ENCODE measurements at regions not wholly inside any gene's neighbourhood (a gene's known extent, or its start where the extent isn't known, plus 50 kb on each side); places are given as distances from the start of the nearest gene placed in this dataset.
A peak's percentile ranks its signal among the peaks of the same experiment; 100 is the strongest.

GRCh38 chr10:63865210-63865609, 344.0 kb downstream of the REEP3 start:
- DNase-seq (ENCODE audit: low read depth, low spot score), result no peak
- in situ Hi-C loops (cut with HindIII; ENCODE audit: low pct_unique_long_range_greater_than_20kb, low sequenced_read_pairs), result no loop called here

- peak; percentile 71 for DNase-seq (ENCODE audit: low read depth, low spot score)
- in situ Hi-C loops (cut with HindIII; ENCODE audit: low pct_unique_long_range_greater_than_20kb, low sequenced_read_pairs), result no loop called here
Measured at GRCh38 chr10:63866075-63866746, 345.0 kb downstream of the REEP3 start.

- in situ Hi-C loops (cut with HindIII; ENCODE audit: low pct_unique_long_range_greater_than_20kb, low sequenced_read_pairs), result no loop called here
- peak; percentile 40 for DNase-seq (ENCODE audit: low read depth, low spot score)
Measured at GRCh38 chr10:63866747-63867140, 345.5 kb downstream of the REEP3 start.

- in situ Hi-C loops (cut with HindIII; ENCODE audit: low pct_unique_long_range_greater_than_20kb, low sequenced_read_pairs), result no loop called here
- DNase-seq (ENCODE audit: low read depth, low spot score), result no peak
Measured at GRCh38 chr10:63878428-63878827, 357.2 kb downstream of the REEP3 start.

GRCh38 chr10:63883861-63884260, 362.7 kb downstream of the REEP3 start:
- in situ Hi-C loops (cut with HindIII; ENCODE audit: low pct_unique_long_range_greater_than_20kb, low sequenced_read_pairs), result no loop called here
- DNase-seq (ENCODE audit: low read depth, low spot score), result no peak

- no peak for DNase-seq (ENCODE audit: low read depth, low spot score)
- in situ Hi-C loops (cut with HindIII; ENCODE audit: low pct_unique_long_range_greater_than_20kb, low sequenced_read_pairs), result no loop called here
Measured at GRCh38 chr10:63884426-63884825, 363.2 kb downstream of the REEP3 start.

GRCh38 chr10:63885156-63885555, 364.0 kb downstream of the REEP3 start:
- in situ Hi-C loops (cut with HindIII; ENCODE audit: low pct_unique_long_range_greater_than_20kb, low sequenced_read_pairs), result no loop called here
- no peak for DNase-seq (ENCODE audit: low read depth, low spot score)

- in situ Hi-C loops (cut with HindIII; ENCODE audit: low pct_unique_long_range_greater_than_20kb, low sequenced_read_pairs), result no loop called here
- no peak for DNase-seq (ENCODE audit: low read depth, low spot score)
Measured at GRCh38 chr10:63886281-63887022, 365.3 kb downstream of the REEP3 start.

- DNase-seq (ENCODE audit: low read depth, low spot score), result peak; percentile 50
- in situ Hi-C loops (cut with HindIII; ENCODE audit: low pct_unique_long_range_greater_than_20kb, low sequenced_read_pairs), result no loop called here
Measured at GRCh38 chr10:63887023-63887589, 365.9 kb downstream of the REEP3 start.

- in situ Hi-C loops (cut with HindIII; ENCODE audit: low pct_unique_long_range_greater_than_20kb, low sequenced_read_pairs), result no loop called here
- no peak for DNase-seq (ENCODE audit: low read depth, low spot score)
Measured at GRCh38 chr10:63887600-63888370, 366.6 kb downstream of the REEP3 start.

GRCh38 chr10:63889803-63890202, 368.6 kb downstream of the REEP3 start:
- in situ Hi-C loops (cut with HindIII; ENCODE audit: low pct_unique_long_range_greater_than_20kb, low sequenced_read_pairs), result no loop called here
- no peak for DNase-seq (ENCODE audit: low read depth, low spot score)

GRCh38 chr10:63896992-63897391, 375.8 kb downstream of the REEP3 start:
- in situ Hi-C loops (cut with HindIII; ENCODE audit: low pct_unique_long_range_greater_than_20kb, low sequenced_read_pairs), result no loop called here
- no peak for DNase-seq (ENCODE audit: low read depth, low spot score)

GRCh38 chr10:63899673-63900300, 378.6 kb downstream of the REEP3 start:
- in situ Hi-C loops (cut with HindIII; ENCODE audit: low pct_unique_long_range_greater_than_20kb, low sequenced_read_pairs), result no loop called here
- no peak for DNase-seq (ENCODE audit: low read depth, low spot score)

- in situ Hi-C loops (cut with HindIII; ENCODE audit: low pct_unique_long_range_greater_than_20kb, low sequenced_read_pairs), result no loop called here
- DNase-seq (ENCODE audit: low read depth, low spot score), result peak; percentile 33
Measured at GRCh38 chr10:63901228-63901627, 380.0 kb downstream of the REEP3 start.

GRCh38 chr10:63901881-63902280, 380.7 kb downstream of the REEP3 start:
- in situ Hi-C loops (cut with HindIII; ENCODE audit: low pct_unique_long_range_greater_than_20kb, low sequenced_read_pairs), result no loop called here
- DNase-seq (ENCODE audit: low read depth, low spot score), result no peak

GRCh38 chr10:63910806-63911205, 389.6 kb downstream of the REEP3 start:
- in situ Hi-C loops (cut with HindIII; ENCODE audit: low pct_unique_long_range_greater_than_20kb, low sequenced_read_pairs), result no loop called here
- no peak for DNase-seq (ENCODE audit: low read depth, low spot score)

GRCh38 chr10:63915240-63915639, 394.0 kb downstream of the REEP3 start:
- in situ Hi-C loops (cut with HindIII; ENCODE audit: low pct_unique_long_range_greater_than_20kb, low sequenced_read_pairs), result no loop called here
- DNase-seq (ENCODE audit: low read depth, low spot score), result no peak

GRCh38 chr10:63917363-63917762, 396.2 kb downstream of the REEP3 start:
- peak; percentile 20 for DNase-seq (ENCODE audit: low read depth, low spot score)
- in situ Hi-C loops (cut with HindIII; ENCODE audit: low pct_unique_long_range_greater_than_20kb, low sequenced_read_pairs), result no loop called here
